HL-60 (cell line): ENCODE measurements at regions not wholly inside any gene's neighbourhood (a gene's known extent, or its start where the extent isn't known, plus 50 kb on each side); places are given as distances from the start of the nearest gene placed in this dataset.

Source experiments
- DNase-seq, 2 experiments: peaks; one replicate each; pipeline ENCODE4 v3.0.0-alpha.2; 2010 to 2020; ENCODE audit warnings: low read depth in 1 of 2, low spot score in 1 of 2
- H3K27ac ChIP-seq: fragments of 250-450 bp; sonication (Bioruptor Pico); replicated peaks from 2 replicates; pipeline ENCODE4 v1.5.1; 2020; ENCODE audit warnings: mild to moderate bottlenecking, moderate library complexity
- H3K27me3 ChIP-seq: fragments of 250-450 bp; sonication (Bioruptor Pico); 2 replicates; pipeline ENCODE4 v1.5.1; 2021; ENCODE audit warnings: mild to moderate bottlenecking, moderate library complexity; ENCODE audit not compliant: insufficient read depth, poor library complexity, severe bottlenecking
- H3K4me3 ChIP-seq: replicated peaks from 2 replicates; pipeline ENCODE4 v1.5.1; 2011; ENCODE audit warnings: mild to moderate bottlenecking, control low read depth, low read length; ENCODE audit not compliant: insufficient read depth
- GABPA ChIP-seq: IDR thresholded peaks from 2 replicates; pipeline ENCODE4 v1.6.1; 2012; ENCODE audit warnings: low read depth
- POLR2AphosphoS5 ChIP-seq: IDR thresholded peaks from 2 replicates; pipeline ENCODE4 v1.6.1; 2012; ENCODE audit warnings: low read depth
- REST ChIP-seq: IDR thresholded peaks from 2 replicates; pipeline ENCODE4 v1.6.1; 2012; ENCODE audit warnings: low read depth; ENCODE audit not compliant: insufficient replicate concordance
- SPI1 ChIP-seq: IDR thresholded peaks from 2 replicates; pipeline ENCODE4 v1.6.1; 2012; ENCODE audit warnings: low read depth, mild to moderate bottlenecking, borderline replicate concordance
- TF ChIP-seq, protein P1 (sequence below): IDR thresholded peaks from one replicate; pipeline ENCODE4 v1.5.1; 2011; ENCODE audit warnings: low read length, control low read depth, inconsistent platforms; ENCODE audit not compliant: insufficient read depth

GRCh38 chr3:83482402-83483070 is 1476.3 kb upstream of the CADM2 start:
- no peak overlapping the region for H3K27ac ChIP-seq
- no peak for TF ChIP-seq GABPA
- TF ChIP-seq, protein P1, sequence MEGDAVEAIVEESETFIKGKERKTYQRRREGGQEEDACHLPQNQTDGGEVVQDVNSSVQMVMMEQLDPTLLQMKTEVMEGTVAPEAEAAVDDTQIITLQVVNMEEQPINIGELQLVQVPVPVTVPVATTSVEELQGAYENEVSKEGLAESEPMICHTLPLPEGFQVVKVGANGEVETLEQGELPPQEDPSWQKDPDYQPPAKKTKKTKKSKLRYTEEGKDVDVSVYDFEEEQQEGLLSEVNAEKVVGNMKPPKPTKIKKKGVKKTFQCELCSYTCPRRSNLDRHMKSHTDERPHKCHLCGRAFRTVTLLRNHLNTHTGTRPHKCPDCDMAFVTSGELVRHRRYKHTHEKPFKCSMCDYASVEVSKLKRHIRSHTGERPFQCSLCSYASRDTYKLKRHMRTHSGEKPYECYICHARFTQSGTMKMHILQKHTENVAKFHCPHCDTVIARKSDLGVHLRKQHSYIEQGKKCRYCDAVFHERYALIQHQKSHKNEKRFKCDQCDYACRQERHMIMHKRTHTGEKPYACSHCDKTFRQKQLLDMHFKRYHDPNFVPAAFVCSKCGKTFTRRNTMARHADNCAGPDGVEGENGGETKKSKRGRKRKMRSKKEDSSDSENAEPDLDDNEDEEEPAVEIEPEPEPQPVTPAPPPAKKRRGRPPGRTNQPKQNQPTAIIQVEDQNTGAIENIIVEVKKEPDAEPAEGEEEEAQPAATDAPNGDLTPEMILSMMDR = no peak
- TF ChIP-seq REST = no peak
- H3K4me3 ChIP-seq = no peak overlapping the region
- no peaks in the 10 kb centered on the region for H3K27me3 ChIP-seq
- DNase-seq = no peak

GRCh38 chr3:83496462-83496861 is 1462.3 kb upstream of the CADM2 start:
- DNase-seq = no peak
- Histone ChIP-seq H3K27me3 (no peaks in the 10 kb centered on the region), H3K4me3 (no peak overlapping the region), H3K27ac (no peak overlapping the region)
- TF ChIP-seq POLR2AphosphoS5 (no peak), SPI1 (no peak), REST (no peak), GABPA (no peak)
- TF ChIP-seq, protein P1 = no peak

DNA sequence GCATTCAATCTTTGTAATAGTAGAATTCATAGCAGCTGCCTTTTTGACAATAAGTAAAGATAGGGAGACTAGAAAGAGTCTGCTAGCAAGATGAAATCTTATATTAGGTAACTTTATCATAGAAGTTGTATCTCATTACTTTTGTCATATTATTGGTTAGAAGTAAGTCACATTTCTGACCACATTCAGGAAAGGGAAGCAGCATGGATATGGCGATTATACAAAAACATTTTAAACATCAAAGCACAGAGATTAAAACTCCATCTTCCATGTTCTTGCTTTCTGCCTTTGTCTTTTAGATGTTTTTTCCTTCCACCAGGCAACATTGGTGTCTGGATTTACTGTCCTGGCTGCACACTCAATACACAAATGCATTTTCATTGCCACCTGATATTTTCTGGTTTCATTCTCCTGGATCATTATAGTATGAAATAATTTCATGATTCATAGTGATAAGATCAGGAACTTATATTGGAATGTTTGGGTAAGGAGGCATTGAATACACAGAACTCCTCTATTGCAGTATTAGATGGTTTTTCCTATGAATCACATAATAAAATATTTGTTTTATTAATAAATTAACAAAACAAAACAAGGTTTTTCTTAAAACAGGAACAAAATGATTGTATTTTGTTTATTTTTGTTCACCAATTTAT is 1460.3 kb upstream of the CADM2 start:
- H3K27ac ChIP-seq = no peak overlapping the region
- no peak for TF ChIP-seq POLR2AphosphoS5
- TF ChIP-seq SPI1 = no peak
- TF ChIP-seq REST = no peak
- TF ChIP-seq GABPA = no peak
- TF ChIP-seq, protein P1 = no peak
- no peak for DNase-seq
- H3K27me3 ChIP-seq = no peaks in the 10 kb centered on the region
- no peak overlapping the region for H3K4me3 ChIP-seq
